Progenitor cell of endocrine pancreas (in vitro differentiated cells): ENCODE measurements at regions not wholly inside any gene's neighbourhood (a gene's known extent, or its start where the extent isn't known, plus 50 kb on each side); places are given as distances from the start of the nearest gene placed in this dataset.

Experiments
- DNase-seq: peaks from one replicate; pipeline ENCODE4 v3.0.0; 2021; ENCODE audit warnings: low spot score; ENCODE audit not compliant: unreplicated experiment
- H3K27ac Mint-ChIP-seq: 2 replicates; pipeline ENCODE4 v1.8.0; 2021; ENCODE audit warnings: mild to moderate bottlenecking, moderate library complexity, mixed read lengths
- H3K27me3 Mint-ChIP-seq: 2 replicates; pipeline ENCODE4 v1.8.0; 2021; ENCODE audit warnings: mixed read lengths
- H3K36me3 Mint-ChIP-seq: 2 replicates; pipeline ENCODE4 v1.8.0; 2022; ENCODE audit warnings: mixed read lengths; ENCODE audit not compliant: insufficient read depth
- H3K4me1 Mint-ChIP-seq: 2 replicates; pipeline ENCODE4 v1.8.0; 2021; ENCODE audit warnings: low read depth, mixed read lengths
- H3K4me3 Mint-ChIP-seq: 2 replicates; pipeline ENCODE4 v1.8.0; 2021; ENCODE audit warnings: low read depth, mild to moderate bottlenecking, moderate library complexity, mixed read lengths
- H3K9me3 Mint-ChIP-seq: 2 replicates; pipeline ENCODE4 v1.8.0; 2021; ENCODE audit warnings: low read depth, mixed read lengths
- TF ChIP-seq, protein P1 (sequence below): fragments of 200-600 bp; sonication (generic); IDR thresholded peaks from one replicate; pipeline ENCODE4 v1.5.0; 2021; ENCODE audit warnings: antibody characterized with exemption, mild to moderate bottlenecking; ENCODE audit not compliant: unreplicated experiment

- TF ChIP-seq, protein P1, sequence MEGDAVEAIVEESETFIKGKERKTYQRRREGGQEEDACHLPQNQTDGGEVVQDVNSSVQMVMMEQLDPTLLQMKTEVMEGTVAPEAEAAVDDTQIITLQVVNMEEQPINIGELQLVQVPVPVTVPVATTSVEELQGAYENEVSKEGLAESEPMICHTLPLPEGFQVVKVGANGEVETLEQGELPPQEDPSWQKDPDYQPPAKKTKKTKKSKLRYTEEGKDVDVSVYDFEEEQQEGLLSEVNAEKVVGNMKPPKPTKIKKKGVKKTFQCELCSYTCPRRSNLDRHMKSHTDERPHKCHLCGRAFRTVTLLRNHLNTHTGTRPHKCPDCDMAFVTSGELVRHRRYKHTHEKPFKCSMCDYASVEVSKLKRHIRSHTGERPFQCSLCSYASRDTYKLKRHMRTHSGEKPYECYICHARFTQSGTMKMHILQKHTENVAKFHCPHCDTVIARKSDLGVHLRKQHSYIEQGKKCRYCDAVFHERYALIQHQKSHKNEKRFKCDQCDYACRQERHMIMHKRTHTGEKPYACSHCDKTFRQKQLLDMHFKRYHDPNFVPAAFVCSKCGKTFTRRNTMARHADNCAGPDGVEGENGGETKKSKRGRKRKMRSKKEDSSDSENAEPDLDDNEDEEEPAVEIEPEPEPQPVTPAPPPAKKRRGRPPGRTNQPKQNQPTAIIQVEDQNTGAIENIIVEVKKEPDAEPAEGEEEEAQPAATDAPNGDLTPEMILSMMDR = no peak
- no peak overlapping the region for H3K4me3 Mint-ChIP-seq
- peaks cover 23% of the 10 kb centered on the region for H3K27me3 Mint-ChIP-seq
- no peaks in the 10 kb centered on the region for H3K9me3 Mint-ChIP-seq
- H3K27ac Mint-ChIP-seq = no peak overlapping the region
- H3K36me3 Mint-ChIP-seq = no peaks in the 10 kb centered on the region
- DNase-seq = no peak
- no peaks in the 10 kb centered on the region for H3K4me1 Mint-ChIP-seq
These were observed 367.0 kb upstream of the MGMT start for GRCh38 chr10:129099992-129100391.

DNA sequence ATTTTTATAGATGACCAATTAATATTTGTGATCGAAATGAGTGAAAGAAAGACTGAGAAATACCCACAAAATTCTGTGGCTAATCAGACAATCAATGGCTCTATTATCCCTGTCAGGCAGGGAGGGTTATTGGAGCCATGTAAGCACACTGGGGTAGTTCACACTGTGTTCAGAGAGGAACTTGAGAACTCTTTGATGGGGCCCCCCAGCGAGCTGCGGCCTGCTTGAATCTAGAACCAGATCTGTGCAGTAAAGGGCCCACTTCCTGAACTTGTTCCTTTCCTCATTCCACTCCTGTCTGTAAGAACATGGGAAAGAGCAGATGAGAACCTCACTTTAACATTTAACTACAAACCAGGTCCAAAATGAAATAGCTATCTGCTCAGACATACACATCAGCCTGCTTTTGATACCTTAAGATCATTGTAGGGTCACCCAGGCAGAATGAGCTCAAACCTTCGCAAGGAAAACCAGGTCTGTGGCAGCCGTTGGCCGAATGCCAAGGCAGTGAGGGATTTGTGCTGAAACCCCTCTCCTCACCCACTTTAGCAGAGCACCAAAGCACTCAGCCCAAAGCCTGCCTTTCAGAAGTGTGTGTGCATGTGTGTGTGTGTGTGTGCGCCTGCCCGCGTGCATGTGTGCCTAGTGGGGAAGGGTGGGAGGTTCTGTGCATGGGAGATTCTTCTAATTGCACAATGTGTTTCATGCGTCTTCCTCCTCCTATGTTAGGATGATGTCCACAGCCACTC, 365.6 kb upstream of the MGMT start:
- no peak overlapping the region for H3K27ac Mint-ChIP-seq
- DNase-seq = no peak
- H3K36me3 Mint-ChIP-seq = no peaks in the 10 kb centered on the region
- TF ChIP-seq, protein P1 = no peak
- no peaks in the 10 kb centered on the region for H3K4me1 Mint-ChIP-seq
- H3K4me3 Mint-ChIP-seq = no peak overlapping the region
- peaks cover 22% of the 10 kb centered on the region for H3K27me3 Mint-ChIP-seq
- H3K9me3 Mint-ChIP-seq = no peaks in the 10 kb centered on the region

- peaks cover 24% of the 10 kb centered on the region for H3K27me3 Mint-ChIP-seq
- no peak for DNase-seq
- no peaks in the 10 kb centered on the region for H3K36me3 Mint-ChIP-seq
- no peaks in the 10 kb centered on the region for H3K9me3 Mint-ChIP-seq
- no peak overlapping the region for H3K4me3 Mint-ChIP-seq
- TF ChIP-seq, protein P1 = no peak
- no peak overlapping the region for H3K27ac Mint-ChIP-seq
- no peaks in the 10 kb centered on the region for H3K4me1 Mint-ChIP-seq
These were observed 363.9 kb upstream of the MGMT start for GRCh38 chr10:129102906-129103693.

- Mint-ChIP-seq H3K9me3 (no peaks in the 10 kb centered on the region), H3K27me3 (peaks cover 34% of the 10 kb centered on the region), H3K27ac (no peak overlapping the region), H3K4me3 (no peak overlapping the region), H3K4me1 (no peaks in the 10 kb centered on the region), H3K36me3 (no peaks in the 10 kb centered on the region)
- no peak for DNase-seq
- TF ChIP-seq, protein P1 = no peak
These were observed 362.6 kb upstream of the MGMT start for GRCh38 chr10:129104266-129105045.

DNA sequence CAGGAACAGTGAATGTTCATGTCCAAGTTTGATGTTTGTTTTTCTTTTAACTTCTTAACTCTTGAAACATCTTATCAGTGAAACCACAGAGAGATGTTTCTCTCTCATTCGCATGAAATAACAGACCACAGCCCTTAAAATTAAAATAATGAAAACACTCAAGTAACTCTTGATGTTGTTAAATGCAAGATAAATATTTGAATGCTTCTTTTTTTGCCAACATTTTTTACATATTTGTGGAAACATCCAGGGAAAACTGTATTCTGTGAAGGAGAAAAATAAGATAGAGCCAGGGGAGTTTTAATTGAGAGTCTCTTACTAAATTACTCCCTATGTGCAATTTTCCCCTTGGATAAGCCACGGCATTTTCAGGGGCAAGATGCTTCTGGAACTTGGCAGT, 361.8 kb upstream of the MGMT start:
- H3K27ac Mint-ChIP-seq = no peak overlapping the region
- no peak overlapping the region for H3K4me3 Mint-ChIP-seq

More for the DNA sequence above, 361.8 kb upstream of the MGMT start:
- Mint-ChIP-seq H3K27me3 (peaks cover 30% of the 10 kb centered on the region), H3K4me1 (no peaks in the 10 kb centered on the region), H3K9me3 (no peaks in the 10 kb centered on the region), H3K36me3 (no peaks in the 10 kb centered on the region)
- no peak for DNase-seq
- TF ChIP-seq, protein P1 = no peak
